Ramos (cell line): ENCODE measurements at regions not wholly inside any gene's neighbourhood (a gene's known extent, or its start where the extent isn't known, plus 50 kb on each side); places are given as distances from the start of the nearest gene placed in this dataset.
"Not testable (repeated sequence)": the region's sequence is repeated elsewhere in the genome, so short reads cannot be mapped to it uniquely, and the experiment has no call there.

Source experiments
- in situ Hi-C: fragments of 300-500 bp; cut with MboI; formaldehyde crosslinking; loops from one replicate; pipeline ENCODE4 v1.14.3; 2022; ENCODE audit warnings: low sequenced_read_pairs; ENCODE audit not compliant: unreplicated experiment

GRCh38 chr3:106842151-106842550 is 535.1 kb upstream of the CCDC54 start:
- in situ Hi-C loops = no loop called here

- in situ Hi-C loops = no loop called here
Observed at GRCh38 chr3:106844638-106845037, 532.6 kb upstream of the CCDC54 start.

- in situ Hi-C loops = no loop called here
Observed at GRCh38 chr3:106848099-106848498, 529.1 kb upstream of the CCDC54 start.

GRCh38 chr3:106850437-106850836 is 526.8 kb upstream of the CCDC54 start:
- in situ Hi-C loops = no loop called here

- in situ Hi-C loops = not testable (repeated sequence)
Observed at GRCh38 chr3:106858321-106858720, 518.9 kb upstream of the CCDC54 start.

- in situ Hi-C loops = no loop called here
Observed at GRCh38 chr3:106860182-106860581, 517.1 kb upstream of the CCDC54 start.

- in situ Hi-C loops = no loop called here
Observed at GRCh38 chr3:106862067-106862466, 515.2 kb upstream of the CCDC54 start.

- in situ Hi-C loops = no loop called here
Observed at GRCh38 chr3:106877627-106878026, 499.6 kb upstream of the CCDC54 start.

GRCh38 chr3:106880206-106880605 is 497.0 kb upstream of the CCDC54 start:
- in situ Hi-C loops = no loop called here

GRCh38 chr3:106881186-106881585 is 496.1 kb upstream of the CCDC54 start:
- in situ Hi-C loops = no loop called here

GRCh38 chr3:106882297-106882696 is 494.9 kb upstream of the CCDC54 start:
- in situ Hi-C loops = no loop called here

- in situ Hi-C loops = no loop called here
Observed at GRCh38 chr3:106906074-106906473, 471.2 kb upstream of the CCDC54 start.

- in situ Hi-C loops = no loop called here
Observed at GRCh38 chr3:106908181-106908938, 468.9 kb upstream of the CCDC54 start.

- in situ Hi-C loops = no loop called here
Observed at GRCh38 chr3:106913111-106913698, 464.0 kb upstream of the CCDC54 start.

GRCh38 chr3:106913966-106914365 is 463.3 kb upstream of the CCDC54 start:
- in situ Hi-C loops = no loop called here

- in situ Hi-C loops = no loop called here
Observed at GRCh38 chr3:106920609-106921008, 456.6 kb upstream of the CCDC54 start.

- in situ Hi-C loops = no loop called here
Observed at GRCh38 chr3:106929081-106929480, 448.2 kb upstream of the CCDC54 start.

- in situ Hi-C loops = no loop called here
Observed at GRCh38 chr3:106930086-106930485, 447.2 kb upstream of the CCDC54 start.

GRCh38 chr3:106931904-106932303 is 445.3 kb upstream of the CCDC54 start:
- in situ Hi-C loops = no loop called here

GRCh38 chr3:106936337-106936736 is 440.9 kb upstream of the CCDC54 start:
- in situ Hi-C loops = no loop called here

GRCh38 chr3:106942051-106942450 is 435.2 kb upstream of the CCDC54 start:
- in situ Hi-C loops = no loop called here

GRCh38 chr3:106943071-106943470 is 434.2 kb upstream of the CCDC54 start:
- in situ Hi-C loops = no loop called here
